Thymus (tissue), 11 donors: ENCODE measurements at regions not wholly inside any gene's neighbourhood (a gene's known extent, or its start where the extent isn't known, plus 50 kb on each side); places are given as distances from the start of the nearest gene placed in this dataset.

ENCODE experiments used
- DNase-seq, 9 donors: peaks; one replicate each; pipeline ENCODE4 v3.0.0-alpha.2; 2013; ENCODE audit warnings: low spot score in 9 of 9, low read depth in 6 of 9, missing footprints in 1 of 9
- H3K27ac ChIP-seq, 2 donors: one replicate each; pipeline ENCODE4 v1.5.1; 2013; ENCODE audit warnings: control low read depth in 1 of 2, low read depth in 1 of 2, low read length in 1 of 2, mild to moderate bottlenecking in 1 of 2, moderate library complexity in 1 of 2
- H3K27me3 ChIP-seq, 2 donors: one replicate each; pipeline ENCODE4 v1.5.1; 2013; ENCODE audit warnings: low read length in 1 of 2; ENCODE audit not compliant: control insufficient read depth in 2 of 2, insufficient read depth in 1 of 2
- H3K36me3 ChIP-seq, 2 donors: one replicate each; pipeline ENCODE4 v1.5.1; 2013; ENCODE audit warnings: low read length in 1 of 2, mild to moderate bottlenecking in 1 of 2, moderate library complexity in 1 of 2; ENCODE audit not compliant: control insufficient read depth in 2 of 2, insufficient read depth in 2 of 2
- H3K4me1 ChIP-seq, 2 donors: one replicate each; pipeline ENCODE4 v1.5.1; 2013; ENCODE audit warnings: low read length in 2 of 2; ENCODE audit not compliant: control insufficient read depth in 2 of 2, insufficient read depth in 2 of 2
- H3K4me3 ChIP-seq, 2 donors: one replicate each; pipeline ENCODE4 v1.5.1; 2013; ENCODE audit warnings: low read length in 2 of 2, control low read depth in 1 of 2, mild to moderate bottlenecking in 1 of 2
- H3K9me3 ChIP-seq, 2 donors: one replicate each; pipeline ENCODE4 v1.5.1; 2013; ENCODE audit warnings: low read length in 1 of 2, mild to moderate bottlenecking in 1 of 2; ENCODE audit not compliant: control insufficient read depth in 2 of 2, insufficient read depth in 1 of 2
- WGBS: extraction: QIAGEN DNeasy Blood & Tissue Kit; methylation state at CpG from one replicate; pipeline ENCODE4 v1.1.7; 2013; 5-methylcytosine and 5-hydroxymethylcytosine counted together
- donor health status: healthy.

DNA sequence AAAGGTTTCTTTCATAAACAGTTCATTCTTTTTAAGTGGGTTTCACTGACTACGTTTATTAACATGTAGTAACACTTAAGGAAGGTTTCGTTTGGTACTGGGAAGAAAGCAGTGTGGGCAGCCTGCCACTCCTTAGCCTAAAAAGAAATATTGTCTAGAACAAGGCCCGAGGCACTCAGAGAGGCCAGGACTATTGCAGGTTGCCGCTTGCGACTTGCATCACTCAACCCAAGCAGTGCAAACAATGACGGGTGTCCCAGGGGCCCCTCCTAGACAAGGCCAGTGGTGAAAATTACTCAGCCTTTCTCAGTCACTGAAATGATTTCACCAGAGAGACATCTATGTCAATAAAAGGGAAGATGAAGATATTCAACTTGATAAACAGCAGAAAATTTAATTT lies 243.9 kb downstream of the SNX13 start:
- no peak for DNase-seq
- H3K27me3 ChIP-seq, result no peaks in the 10 kb centered on the region
- no peaks in the 10 kb centered on the region for H3K36me3 ChIP-seq
- no peaks in the 10 kb centered on the region for H3K4me1 ChIP-seq
- H3K4me3 ChIP-seq, result no peak overlapping the region
- no peak overlapping the region for H3K27ac ChIP-seq
- 77% methylated on average over 6 of the region's 6 CpGs for WGBS
- peaks cover 0 to 5% of the 10 kb centered on the region in 2 donors for H3K9me3 ChIP-seq

DNA sequence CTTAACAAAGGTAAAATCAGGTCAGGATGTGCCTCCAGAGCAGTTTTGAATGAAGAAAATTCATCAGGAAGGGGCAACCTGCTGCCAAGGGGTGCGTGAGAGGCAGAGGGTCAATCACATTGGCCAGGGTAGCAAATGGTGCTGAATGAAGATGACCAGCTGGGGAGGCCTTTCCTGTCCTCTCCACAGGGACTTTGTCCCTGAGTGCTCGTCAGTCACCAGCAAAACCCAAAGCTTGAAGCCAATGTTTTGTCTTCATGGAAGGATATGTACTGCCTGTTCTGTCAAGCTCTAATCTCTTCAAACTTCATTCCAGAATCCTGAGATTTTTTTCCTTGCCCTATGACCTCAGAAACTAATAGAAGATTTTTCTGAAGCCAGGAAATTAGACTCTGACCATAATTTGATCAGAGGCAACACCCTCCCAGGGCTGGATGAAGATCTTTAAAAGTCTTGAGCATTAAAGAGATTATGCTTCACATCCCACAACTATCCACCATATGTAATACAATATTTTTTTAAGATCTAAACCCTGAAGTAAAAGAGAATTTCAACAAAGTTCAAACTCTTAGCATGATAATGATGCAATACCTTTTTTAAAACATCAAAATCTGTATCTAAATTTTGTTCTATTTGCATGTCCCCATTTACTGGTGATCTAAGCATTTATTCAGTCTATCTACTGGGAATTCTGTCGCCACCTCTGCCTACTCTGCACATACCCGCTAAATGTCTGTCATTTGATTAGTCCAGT lies 243.0 kb downstream of the SNX13 start:
- Histone ChIP-seq H3K9me3 (peaks cover 0 to 5% of the 10 kb centered on the region in 2 donors), H3K27me3 (no peaks in the 10 kb centered on the region), H3K27ac (no peak overlapping the region), H3K4me3 (no peak overlapping the region), H3K4me1 (no peaks in the 10 kb centered on the region), H3K36me3 (no peaks in the 10 kb centered on the region)
- DNase-seq, result no peak
- WGBS, result 97% methylated on average over 4 of the region's 4 CpGs

DNA sequence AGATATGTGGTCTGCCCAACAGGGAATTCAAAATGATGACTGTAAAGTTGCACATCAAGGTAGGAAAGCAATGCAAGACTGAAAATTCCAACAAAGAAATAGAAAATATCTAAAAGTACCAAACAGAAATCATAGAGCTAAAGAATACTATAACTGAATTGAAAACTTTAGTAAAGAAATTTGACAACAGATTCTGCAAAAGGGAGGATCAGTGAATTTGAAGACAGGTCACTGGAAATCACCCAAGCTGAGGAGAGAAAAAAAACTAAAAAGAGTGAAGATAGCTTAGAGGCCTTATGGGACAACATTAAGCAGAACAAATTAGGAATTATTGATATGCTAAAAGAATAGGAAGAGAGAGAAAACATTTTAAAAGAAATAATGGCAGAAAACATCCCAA lies 240.6 kb downstream of the SNX13 start:
- Histone ChIP-seq H3K27me3 (no peaks in the 10 kb centered on the region), H3K4me1 (no peaks in the 10 kb centered on the region), H3K27ac (no peak overlapping the region), H3K36me3 (no peaks in the 10 kb centered on the region), H3K4me3 (no peak overlapping the region), H3K9me3 (peaks cover 0 to 5% of the 10 kb centered on the region in 2 donors)
- DNase-seq, result no peak

DNA sequence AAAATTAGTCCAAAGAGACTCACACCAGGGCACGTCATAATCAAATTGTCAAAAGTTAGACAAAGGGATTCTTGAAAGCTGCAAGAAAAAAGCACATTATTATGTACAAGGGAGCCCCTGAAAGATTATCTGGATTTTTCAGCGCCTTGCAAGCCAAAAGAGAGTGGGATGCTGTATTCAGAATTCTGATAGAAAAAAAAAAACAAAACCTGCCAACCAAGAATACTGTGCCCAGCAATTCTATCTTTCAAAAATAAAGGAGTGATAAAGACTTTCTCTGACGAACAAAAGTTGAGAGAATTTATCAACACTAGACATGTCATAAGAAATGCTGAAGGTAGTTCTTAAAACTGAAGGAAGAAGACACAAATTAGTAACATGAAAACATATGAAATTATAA lies 240.2 kb downstream of the SNX13 start:
- Histone ChIP-seq H3K27me3 (no peaks in the 10 kb centered on the region), H3K36me3 (no peaks in the 10 kb centered on the region), H3K27ac (no peak overlapping the region), H3K4me3 (no peak overlapping the region), H3K4me1 (no peaks in the 10 kb centered on the region), H3K9me3 (peaks cover 0 to 5% of the 10 kb centered on the region in 2 donors)
- no peak for DNase-seq
- WGBS, result 49% methylated on average over 3 of the region's 3 CpGs

DNA sequence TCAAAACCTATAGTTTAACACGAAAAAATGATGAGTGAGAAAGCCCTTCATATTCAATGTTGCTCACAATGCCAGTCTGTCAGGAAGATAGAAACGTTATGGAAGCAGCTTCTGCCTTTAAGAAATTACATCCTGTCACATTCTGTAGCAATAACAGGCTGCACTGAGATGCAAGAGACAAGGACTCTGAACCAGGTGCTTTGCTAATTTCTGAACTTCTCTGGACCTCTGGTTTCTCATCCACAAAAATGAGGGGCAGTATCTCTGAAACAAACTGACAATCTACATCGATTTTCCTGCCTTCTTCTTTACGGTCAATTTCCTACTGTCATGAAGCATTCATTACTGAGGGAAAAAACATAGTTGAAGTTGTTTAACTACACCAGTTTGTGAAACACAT lies 234.0 kb downstream of the SNX13 start:
- Histone ChIP-seq H3K27me3 (no peaks in the 10 kb centered on the region), H3K36me3 (no peaks in the 10 kb centered on the region), H3K4me3 (no peak overlapping the region), H3K27ac (no peak overlapping the region), H3K9me3 (no peaks in the 10 kb centered on the region), H3K4me1 (no peaks in the 10 kb centered on the region)
- no peak for DNase-seq
- WGBS, result 76% methylated on average over 4 of the region's 4 CpGs

DNA sequence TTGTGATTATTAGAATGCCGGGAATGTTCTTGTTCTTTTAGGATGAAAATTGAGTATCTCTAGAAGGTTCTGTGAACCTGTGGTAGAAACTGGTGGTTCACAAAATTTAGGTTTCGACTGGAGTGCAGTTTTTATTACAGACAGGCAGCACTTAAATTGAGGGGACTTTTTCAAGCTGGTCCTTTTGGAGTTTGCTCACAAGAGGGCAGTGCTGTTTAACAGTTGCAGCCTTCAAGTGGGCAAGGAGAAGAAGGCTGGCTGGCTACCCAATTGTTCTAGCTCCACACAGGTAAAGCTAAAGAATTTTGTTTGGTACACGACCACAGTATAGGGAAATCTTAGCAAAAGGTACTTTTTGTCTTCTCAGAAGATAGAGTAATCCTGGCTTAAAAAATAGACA lies 233.6 kb downstream of the SNX13 start:
- Histone ChIP-seq H3K36me3 (no peaks in the 10 kb centered on the region), H3K9me3 (no peaks in the 10 kb centered on the region), H3K4me1 (no peaks in the 10 kb centered on the region), H3K4me3 (no peak overlapping the region), H3K27me3 (no peaks in the 10 kb centered on the region), H3K27ac (no peak overlapping the region)
- DNase-seq, result peak; percentile 4 to 72 (median 38)
- WGBS, result 34% methylated on average over 3 of the region's 3 CpGs

DNA sequence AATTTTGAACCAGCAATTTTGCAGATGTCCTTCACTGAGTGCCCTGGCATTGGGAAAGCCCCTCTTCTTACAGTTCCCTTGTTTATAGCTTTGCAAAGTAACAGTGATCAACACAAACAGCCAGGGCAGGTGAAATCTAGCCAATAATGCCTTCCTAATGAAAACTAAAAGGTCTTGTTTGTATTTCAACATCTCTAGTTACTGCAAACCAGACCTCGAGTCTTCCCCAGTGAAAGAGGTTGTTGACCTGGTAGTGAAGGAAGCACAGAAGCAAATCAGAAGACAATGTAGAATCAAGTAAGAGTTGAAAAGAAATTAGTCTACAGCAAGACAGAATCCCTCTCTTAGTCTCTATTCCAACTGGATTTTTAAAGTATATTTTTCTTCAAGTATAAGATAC lies 231.2 kb downstream of the SNX13 start:
- no peak overlapping the region for H3K4me3 ChIP-seq
- H3K9me3 ChIP-seq, result no peaks in the 10 kb centered on the region
- DNase-seq, result no peak
- H3K27me3 ChIP-seq, result no peaks in the 10 kb centered on the region
- H3K27ac ChIP-seq, result no peak overlapping the region
- WGBS, result 96% methylated on average over 1 of the region's 1 CpG
- no peaks in the 10 kb centered on the region for H3K4me1 ChIP-seq
- H3K36me3 ChIP-seq, result no peaks in the 10 kb centered on the region

DNA sequence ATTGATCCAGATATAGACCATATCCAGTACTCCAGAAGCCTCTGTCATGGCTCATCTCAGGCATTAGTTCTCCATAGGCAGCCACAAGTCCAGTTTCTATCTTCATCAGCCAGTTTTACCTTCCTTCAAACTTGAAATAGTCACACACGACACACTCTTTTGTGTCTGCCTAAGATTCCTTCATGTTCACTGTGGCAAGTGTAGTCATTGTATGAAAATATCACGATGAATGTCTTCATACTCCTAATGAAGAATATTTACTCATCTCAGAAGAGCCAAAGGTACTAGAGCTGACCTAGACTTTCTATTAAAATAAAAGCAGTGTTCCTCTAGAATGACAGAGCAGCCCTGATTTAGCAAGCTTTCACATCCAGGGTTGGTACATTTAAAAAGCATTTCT lies 230.7 kb downstream of the SNX13 start:
- H3K4me1 ChIP-seq, result no peaks in the 10 kb centered on the region
- H3K36me3 ChIP-seq, result no peaks in the 10 kb centered on the region
- H3K4me3 ChIP-seq, result no peak overlapping the region
- H3K27me3 ChIP-seq, result no peaks in the 10 kb centered on the region
- whole genome bisulfite sequencing, result 96% methylated on average over 2 of the region's 2 CpGs
- no peak overlapping the region for H3K27ac ChIP-seq
- H3K9me3 ChIP-seq, result no peaks in the 10 kb centered on the region
- no peak for DNase-seq

DNA sequence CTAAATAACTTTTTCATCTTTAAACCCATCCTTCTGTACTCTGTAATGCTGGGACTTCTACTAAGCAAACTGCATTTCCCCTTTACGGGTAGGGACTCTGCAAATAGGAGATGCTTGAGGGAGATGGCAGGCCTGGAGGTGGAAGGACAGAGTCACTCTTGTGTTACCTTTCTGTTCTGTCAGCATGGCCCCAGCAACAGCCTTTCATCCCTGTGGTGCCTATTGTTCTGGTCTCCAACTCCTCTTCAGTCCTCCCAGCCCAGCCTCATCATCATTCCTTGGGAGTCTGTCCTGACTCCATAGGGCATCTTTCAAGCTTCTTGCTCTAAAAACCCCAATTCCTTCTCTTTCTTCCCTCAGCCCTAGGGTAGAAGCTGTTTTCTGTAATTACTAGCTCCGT lies 230.0 kb downstream of the SNX13 start:
- DNase-seq, result no peak
- 96% methylated on average over 2 of the region's 2 CpGs for WGBS
- no peak overlapping the region for H3K4me3 ChIP-seq

More for the DNA sequence above, 230.0 kb downstream of the SNX13 start:
- no peaks in the 10 kb centered on the region for H3K4me1 ChIP-seq
- H3K9me3 ChIP-seq, result no peaks in the 10 kb centered on the region
- no peaks in the 10 kb centered on the region for H3K36me3 ChIP-seq
- no peaks in the 10 kb centered on the region for H3K27me3 ChIP-seq
- no peak overlapping the region for H3K27ac ChIP-seq
